ENCODE measurements at regions not wholly inside any gene's neighbourhood (a gene's known extent, or its start where the extent isn't known, plus 50 kb on each side); places are given as distances from the start of the nearest gene placed in this dataset.

DNA sequence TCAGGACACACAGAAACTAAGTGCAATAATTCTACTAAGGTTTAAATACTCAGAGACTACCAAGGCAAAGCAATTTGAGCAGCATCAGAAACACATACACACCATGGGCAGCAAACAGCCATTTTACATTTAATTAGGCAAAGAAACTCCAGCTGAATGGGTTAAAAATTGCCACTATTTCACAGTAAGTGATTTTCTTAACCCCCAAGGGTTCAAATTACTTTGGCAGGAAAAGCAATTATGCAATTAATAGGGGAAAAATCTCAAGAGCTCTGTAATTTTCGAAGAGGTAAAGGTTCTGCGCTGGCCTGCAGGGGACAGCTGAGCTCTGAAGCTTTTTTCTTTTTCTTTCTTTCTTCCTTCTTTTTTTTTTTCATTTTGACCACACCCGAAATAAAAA, 206.2 kb upstream of the RRP15 start:
- Histone ChIP-seq H3K27me3 (ENCODE audit: insufficient read depth, low read length, poor library complexity, severe bottlenecking) (no peaks in the 10 kb centered on the region), H3K9me3 (ENCODE audit: insufficient read depth, low read depth, low read length) (no peaks in the 10 kb centered on the region), H3K9ac (ENCODE audit: low read depth, low read length, poor library complexity, severe bottlenecking) (no peak overlapping the region), H3K79me2 (ENCODE audit: insufficient read depth, low read length) (no peaks in the 10 kb centered on the region), H3K4me2 (ENCODE audit: low read depth, low read length, poor library complexity, severe bottlenecking) (no peak overlapping the region), H3F3A (ENCODE audit: low read depth) (no peaks in the 10 kb centered on the region), H3K4me3 (ENCODE audit: low read length, poor library complexity, severe bottlenecking) (no peak overlapping the region), H2AFZ (ENCODE audit: low read length) (no peak overlapping the region), H4K20me1 (ENCODE audit: insufficient read depth, low read length, poor library complexity, severe bottlenecking) (no peaks in the 10 kb centered on the region), H3K4me1 (ENCODE audit: insufficient read depth, low read length, poor library complexity, severe bottlenecking) (no peaks in the 10 kb centered on the region), H3K9me2 (replicated peaks; ENCODE audit: low read depth, low read length) (no peaks in the 10 kb centered on the region), H3K36me3 (ENCODE audit: insufficient read depth, low read length) (no peaks in the 10 kb centered on the region)
- TF ChIP-seq, protein P1, sequence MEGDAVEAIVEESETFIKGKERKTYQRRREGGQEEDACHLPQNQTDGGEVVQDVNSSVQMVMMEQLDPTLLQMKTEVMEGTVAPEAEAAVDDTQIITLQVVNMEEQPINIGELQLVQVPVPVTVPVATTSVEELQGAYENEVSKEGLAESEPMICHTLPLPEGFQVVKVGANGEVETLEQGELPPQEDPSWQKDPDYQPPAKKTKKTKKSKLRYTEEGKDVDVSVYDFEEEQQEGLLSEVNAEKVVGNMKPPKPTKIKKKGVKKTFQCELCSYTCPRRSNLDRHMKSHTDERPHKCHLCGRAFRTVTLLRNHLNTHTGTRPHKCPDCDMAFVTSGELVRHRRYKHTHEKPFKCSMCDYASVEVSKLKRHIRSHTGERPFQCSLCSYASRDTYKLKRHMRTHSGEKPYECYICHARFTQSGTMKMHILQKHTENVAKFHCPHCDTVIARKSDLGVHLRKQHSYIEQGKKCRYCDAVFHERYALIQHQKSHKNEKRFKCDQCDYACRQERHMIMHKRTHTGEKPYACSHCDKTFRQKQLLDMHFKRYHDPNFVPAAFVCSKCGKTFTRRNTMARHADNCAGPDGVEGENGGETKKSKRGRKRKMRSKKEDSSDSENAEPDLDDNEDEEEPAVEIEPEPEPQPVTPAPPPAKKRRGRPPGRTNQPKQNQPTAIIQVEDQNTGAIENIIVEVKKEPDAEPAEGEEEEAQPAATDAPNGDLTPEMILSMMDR (conservative IDR thresholded peaks at IDR 0.05; ENCODE audit: low read length), result no peak
- no peak for TF ChIP-seq EZH2phosphoT487 (IDR thresholded peaks at IDR 0.05; ENCODE audit: borderline replicate concordance)

DNA sequence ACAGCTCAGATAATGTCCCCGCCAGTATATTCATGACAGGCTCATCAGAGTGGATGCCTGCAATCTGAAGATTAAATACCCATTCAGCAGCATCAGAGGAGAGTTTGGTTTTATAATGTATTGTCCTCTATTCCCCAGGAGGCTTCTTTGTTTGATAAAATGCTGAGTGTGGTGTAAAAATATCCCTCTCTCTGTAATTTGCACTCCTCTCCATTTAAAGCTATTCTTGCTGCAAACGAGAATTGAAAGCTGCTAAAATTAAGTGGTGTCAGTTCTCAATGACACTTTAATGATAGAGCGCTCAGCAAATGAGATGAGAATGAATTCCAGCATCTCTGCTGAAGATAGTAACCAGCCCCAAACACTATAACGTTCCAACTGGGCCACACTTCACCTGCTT, 205.7 kb upstream of the RRP15 start:
- Histone ChIP-seq H3F3A (ENCODE audit: low read depth) (no peaks in the 10 kb centered on the region), H3K36me3 (ENCODE audit: insufficient read depth, low read length) (no peaks in the 10 kb centered on the region), H4K20me1 (ENCODE audit: insufficient read depth, low read length, poor library complexity, severe bottlenecking) (no peaks in the 10 kb centered on the region), H3K79me2 (ENCODE audit: insufficient read depth, low read length) (no peaks in the 10 kb centered on the region), H2AFZ (ENCODE audit: low read length) (no peak overlapping the region), H3K9ac (ENCODE audit: low read depth, low read length, poor library complexity, severe bottlenecking) (no peak overlapping the region), H3K9me3 (ENCODE audit: insufficient read depth, low read depth, low read length) (no peaks in the 10 kb centered on the region), H3K27me3 (ENCODE audit: insufficient read depth, low read length, poor library complexity, severe bottlenecking) (no peaks in the 10 kb centered on the region), H3K4me3 (ENCODE audit: low read length, poor library complexity, severe bottlenecking) (no peak overlapping the region), H3K4me1 (ENCODE audit: insufficient read depth, low read length, poor library complexity, severe bottlenecking) (no peaks in the 10 kb centered on the region), H3K9me2 (replicated peaks; ENCODE audit: low read depth, low read length) (no peaks in the 10 kb centered on the region), H3K4me2 (ENCODE audit: low read depth, low read length, poor library complexity, severe bottlenecking) (no peak overlapping the region)
- TF ChIP-seq EZH2phosphoT487 (IDR thresholded peaks at IDR 0.05; ENCODE audit: borderline replicate concordance), result no peak
- TF ChIP-seq, protein P1 (conservative IDR thresholded peaks at IDR 0.05; ENCODE audit: low read length), result no peak

DNA sequence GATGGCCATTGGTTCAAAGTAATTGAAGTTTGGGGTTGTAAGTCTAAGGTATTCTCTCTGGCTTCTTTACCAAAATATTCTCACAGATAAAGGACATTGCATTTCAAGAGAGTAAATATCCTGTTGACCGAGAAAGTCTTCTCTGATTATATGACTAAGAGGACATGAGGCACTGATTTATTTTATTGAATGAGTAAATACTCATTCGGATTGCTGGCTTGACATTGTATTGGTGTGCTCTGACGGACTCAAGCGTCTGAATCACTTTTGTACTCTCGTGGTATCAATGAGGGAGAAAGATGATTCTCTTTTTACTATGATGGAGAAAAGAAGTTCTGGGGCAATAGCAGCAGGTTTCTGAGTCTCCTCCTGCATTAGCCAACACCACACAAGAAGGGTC, 205.3 kb upstream of the RRP15 start:
- no peaks in the 10 kb centered on the region for H3K36me3 ChIP-seq (ENCODE audit: insufficient read depth, low read length)
- no peaks in the 10 kb centered on the region for H3K4me1 ChIP-seq (ENCODE audit: insufficient read depth, low read length, poor library complexity, severe bottlenecking)
- H3K9me2 ChIP-seq (replicated peaks; ENCODE audit: low read depth, low read length), result no peaks in the 10 kb centered on the region
- H3K27me3 ChIP-seq (ENCODE audit: insufficient read depth, low read length, poor library complexity, severe bottlenecking), result no peaks in the 10 kb centered on the region
- no peak overlapping the region for H2AFZ ChIP-seq (ENCODE audit: low read length)
- H3K9me3 ChIP-seq (ENCODE audit: insufficient read depth, low read depth, low read length), result no peaks in the 10 kb centered on the region
- TF ChIP-seq, protein P1 (conservative IDR thresholded peaks at IDR 0.05; ENCODE audit: low read length), result no peak
- TF ChIP-seq EZH2phosphoT487 (IDR thresholded peaks at IDR 0.05; ENCODE audit: borderline replicate concordance), result no peak
- no peaks in the 10 kb centered on the region for H4K20me1 ChIP-seq (ENCODE audit: insufficient read depth, low read length, poor library complexity, severe bottlenecking)
- H3K79me2 ChIP-seq (ENCODE audit: insufficient read depth, low read length), result no peaks in the 10 kb centered on the region
- H3K9ac ChIP-seq (ENCODE audit: low read depth, low read length, poor library complexity, severe bottlenecking), result no peak overlapping the region
- H3K4me2 ChIP-seq (ENCODE audit: low read depth, low read length, poor library complexity, severe bottlenecking), result no peak overlapping the region
- no peak overlapping the region for H3K4me3 ChIP-seq (ENCODE audit: low read length, poor library complexity, severe bottlenecking)
- no peaks in the 10 kb centered on the region for H3F3A ChIP-seq (ENCODE audit: low read depth)

All from Loucy (cell line).